A673 (cell line): ENCODE measurements at regions not wholly inside any gene's neighbourhood (a gene's known extent, or its start where the extent isn't known, plus 50 kb on each side); places are given as distances from the start of the nearest gene placed in this dataset.
"Not testable (repeated sequence)": the region's sequence is repeated elsewhere in the genome, so short reads cannot be mapped to it uniquely, and the experiment has no call there.

Experiments used
- BruUV-seq: library from RNA; stranded (reverse); fragments of 400-500 nt; replicated peaks from 2 replicates; lab custom pipeline; 2021; lab: Mats Ljungman, UMichigan
- CTCF ChIA-PET: fragments of 300-600 bp; sonication (Branson Sonifier 250); formaldehyde crosslinking; loops from one replicate; lab custom pipeline; 2022; ENCODE audit warnings: antibody characterized with exemption; lab: Charles Lee
- POLR2A ChIA-PET: fragments of 300-600 bp; sonication (Branson Sonifier 250); formaldehyde crosslinking; loops from one replicate; lab custom pipeline; 2022; ENCODE audit warnings: antibody characterized with exemption; ENCODE audit not compliant: low non-redundant PET; lab: Charles Lee
- DNase-seq: peaks from one replicate; pipeline ENCODE4 v3.0.0-alpha.2; 2015; ENCODE audit warnings: low spot score
- H3K27ac ChIP-seq: fragments of 200-600 bp; sonication (generic); 2 replicates; pipeline ENCODE4 v1.5.1; 2016; ENCODE audit warnings: mixed run types, low read depth, mild to moderate bottlenecking, mixed read lengths, antibody characterized with exemption, low read length; ENCODE audit not compliant: poor library complexity, severe bottlenecking
- H3K27me3 ChIP-seq: fragments of 200-600 bp; sonication (generic); replicated peaks from 2 replicates; pipeline ENCODE4 v1.6.1; 2017; ENCODE audit warnings: mixed run types, low read depth, mild to moderate bottlenecking, mixed read lengths, antibody characterized with exemption, low read length; ENCODE audit not compliant: insufficient read depth, poor library complexity
- H3K36me3 ChIP-seq: fragments of 200-600 bp; sonication (generic); 2 replicates; pipeline ENCODE4 v1.6.1; 2016; ENCODE audit warnings: mixed run types, mild to moderate bottlenecking, mixed read lengths, antibody characterized with exemption, low read length; ENCODE audit not compliant: insufficient read depth, poor library complexity, severe bottlenecking
- H3K4me1 ChIP-seq: fragments of 200-600 bp; sonication (generic); 2 replicates; pipeline ENCODE4 v1.6.1; 2017; ENCODE audit warnings: mixed run types, mild to moderate bottlenecking, mixed read lengths, antibody characterized with exemption, low read length; ENCODE audit not compliant: insufficient read depth, poor library complexity, severe bottlenecking
- H3K4me3 ChIP-seq: fragments of 200-600 bp; sonication (generic); 2 replicates; pipeline ENCODE4 v1.5.1; 2016; ENCODE audit warnings: low read depth, mixed run types, mild to moderate bottlenecking, mixed read lengths, low read length; ENCODE audit not compliant: poor library complexity, severe bottlenecking
- H3K9me3 ChIP-seq: fragments of 200-600 bp; sonication (generic); 2 replicates; pipeline ENCODE4 v1.6.1; 2016; ENCODE audit warnings: mixed run types, low read depth, mild to moderate bottlenecking, mixed read lengths, antibody characterized with exemption, low read length; ENCODE audit not compliant: poor library complexity, severe bottlenecking
- CTCF ChIP-seq: fragments of 300-800, 200-600 bp; sonication (generic); conservative IDR thresholded peaks from 2 replicates; pipeline ENCODE4 v1.5.1; 2017; ENCODE audit warnings: low read depth, mild to moderate bottlenecking, antibody characterized with exemption, low read length, moderate library complexity, mixed read lengths
- EZH2 ChIP-seq: fragments of 200-600 bp; sonication (generic); IDR thresholded peaks from 2 replicates; pipeline ENCODE4 v1.6.1; 2017; ENCODE audit warnings: borderline replicate concordance, low read depth, mild to moderate bottlenecking, mixed read lengths, antibody characterized with exemption, low read length; ENCODE audit not compliant: poor library complexity, severe bottlenecking
- intact Hi-C: fragments of 100-400 bp; cut with micrococcal nuclease; formaldehyde crosslinking; loops from one replicate; pipeline ENCODE4 v1.10.0; 2022; ENCODE audit not compliant: unreplicated experiment

- peaks cover 11% of the 10 kb centered on the region for H3K27me3 ChIP-seq
- BruUV-seq = no TSS peak
- DNase-seq = no peak
- TF ChIP-seq EZH2 (no peak), CTCF (no peak)
- H3K4me3 ChIP-seq = no peak overlapping the region
- H3K36me3 ChIP-seq = no peaks in the 10 kb centered on the region
- ChIA-PET POLR2A (no interaction called here), CTCF (no interaction called here)
- no peaks in the 10 kb centered on the region for H3K9me3 ChIP-seq
- H3K4me1 ChIP-seq = no peaks in the 10 kb centered on the region
- H3K27ac ChIP-seq = no peak overlapping the region
- intact Hi-C loops = no loop called here
Measured at GRCh38 chr2:16346671-16347070, 319.0 kb downstream of the CYRIA start.

- H3K4me3 ChIP-seq, intact Hi-C loops, POLR2A ChIA-PET, CTCF ChIA-PET, H3K4me1 ChIP-seq, H3K36me3 ChIP-seq, H3K27ac ChIP-seq, BruUV-seq, DNase-seq, H3K9me3 ChIP-seq: not testable (repeated sequence)
- H3K27me3 ChIP-seq = peaks cover 11% of the 10 kb centered on the region
Measured at GRCh38 chr2:16345231-16345630, 320.4 kb downstream of the CYRIA start.

GRCh38 chr2:16339206-16339605 is 326.4 kb downstream of the CYRIA start:
- intact Hi-C loops = no loop called here
- H3K27ac ChIP-seq = no peak overlapping the region
- CTCF ChIA-PET = no interaction called here
- H3K4me3 ChIP-seq = no peak overlapping the region
- no peaks in the 10 kb centered on the region for H3K36me3 ChIP-seq
- POLR2A ChIA-PET = no interaction called here
- no peaks in the 10 kb centered on the region for H3K4me1 ChIP-seq
- H3K9me3 ChIP-seq = no peaks in the 10 kb centered on the region
- H3K27me3 ChIP-seq = peaks cover 9% of the 10 kb centered on the region
- no peak for TF ChIP-seq CTCF
- no peak for TF ChIP-seq EZH2
- BruUV-seq = no TSS peak
- no peak for DNase-seq

GRCh38 chr2:16338026-16338425 is 327.6 kb downstream of the CYRIA start:
- H3K36me3 ChIP-seq = no peaks in the 10 kb centered on the region
- DNase-seq = no peak
- ChIA-PET POLR2A (no interaction called here), CTCF (no interaction called here)
- H3K27me3 ChIP-seq = peaks cover 9% of the 10 kb centered on the region
- no peak overlapping the region for H3K4me3 ChIP-seq
- no TSS peak for BruUV-seq
- H3K27ac ChIP-seq = no peak overlapping the region
- H3K4me1 ChIP-seq = no peaks in the 10 kb centered on the region
- H3K9me3 ChIP-seq = no peaks in the 10 kb centered on the region
- TF ChIP-seq CTCF (no peak), EZH2 (no peak)
- intact Hi-C loops = no loop called here
